ENCODE measurements at regions not wholly inside any gene's neighbourhood (a gene's known extent, or its start where the extent isn't known, plus 50 kb on each side); places are given as distances from the start of the nearest gene placed in this dataset.

DNA sequence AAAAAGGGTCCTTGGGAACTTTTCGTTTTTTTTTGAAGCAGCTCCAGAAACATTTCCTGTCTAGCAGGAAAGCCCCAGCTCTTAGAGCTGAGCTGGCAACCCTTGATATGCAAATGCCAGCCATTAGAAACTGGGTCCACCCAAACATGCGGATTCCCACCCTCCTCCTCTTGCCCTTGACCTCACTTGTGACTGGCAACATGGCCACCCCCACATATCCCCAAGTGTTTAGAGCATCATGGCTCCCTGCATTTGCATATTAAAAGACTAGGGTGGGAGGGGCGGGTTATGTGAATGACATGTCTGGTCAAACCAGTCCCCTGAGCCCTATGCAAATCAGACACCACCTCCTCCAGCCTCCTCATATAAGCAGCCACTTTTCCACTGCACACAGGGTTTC is 671.1 kb downstream of the FAT4 start:
- no peak for TF ChIP-seq EZH2phosphoT487 (IDR thresholded peaks at IDR 0.05; ENCODE audit: low read length)
- TF ChIP-seq EZH2 (optimal IDR thresholded peaks at IDR 0.05; ENCODE audit: low read depth, low read length), result no peak
- TF ChIP-seq, protein P1, sequence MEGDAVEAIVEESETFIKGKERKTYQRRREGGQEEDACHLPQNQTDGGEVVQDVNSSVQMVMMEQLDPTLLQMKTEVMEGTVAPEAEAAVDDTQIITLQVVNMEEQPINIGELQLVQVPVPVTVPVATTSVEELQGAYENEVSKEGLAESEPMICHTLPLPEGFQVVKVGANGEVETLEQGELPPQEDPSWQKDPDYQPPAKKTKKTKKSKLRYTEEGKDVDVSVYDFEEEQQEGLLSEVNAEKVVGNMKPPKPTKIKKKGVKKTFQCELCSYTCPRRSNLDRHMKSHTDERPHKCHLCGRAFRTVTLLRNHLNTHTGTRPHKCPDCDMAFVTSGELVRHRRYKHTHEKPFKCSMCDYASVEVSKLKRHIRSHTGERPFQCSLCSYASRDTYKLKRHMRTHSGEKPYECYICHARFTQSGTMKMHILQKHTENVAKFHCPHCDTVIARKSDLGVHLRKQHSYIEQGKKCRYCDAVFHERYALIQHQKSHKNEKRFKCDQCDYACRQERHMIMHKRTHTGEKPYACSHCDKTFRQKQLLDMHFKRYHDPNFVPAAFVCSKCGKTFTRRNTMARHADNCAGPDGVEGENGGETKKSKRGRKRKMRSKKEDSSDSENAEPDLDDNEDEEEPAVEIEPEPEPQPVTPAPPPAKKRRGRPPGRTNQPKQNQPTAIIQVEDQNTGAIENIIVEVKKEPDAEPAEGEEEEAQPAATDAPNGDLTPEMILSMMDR (IDR thresholded peaks at IDR 0.05; ENCODE audit: low read length), result no peak
